HEK293T (cell line): ENCODE measurements at regions not wholly inside any gene's neighbourhood (a gene's known extent, or its start where the extent isn't known, plus 50 kb on each side); places are given as distances from the start of the nearest gene placed in this dataset.

Experiments
- BHLHE40 ChIP-seq: fragments of 450-650 bp; IDR thresholded peaks from 2 replicates; pipeline ENCODE4 v1.6.1; 2016; ENCODE audit warnings: mild to moderate bottlenecking, moderate library complexity, borderline replicate concordance
- CTBP1 ChIP-seq: fragments of 450-650 bp; IDR thresholded peaks from 2 replicates; pipeline ENCODE4 v1.6.1; 2016; ENCODE audit warnings: borderline replicate concordance
- ELF4 ChIP-seq: fragments of 450-650 bp; IDR thresholded peaks from 2 replicates; pipeline ENCODE4 v1.6.1; 2017; ENCODE audit warnings: antibody characterized with exemption
- FOXA1 ChIP-seq: fragments of 450-650 bp; IDR thresholded peaks from 2 replicates; pipeline ENCODE4 v1.6.1; 2016; ENCODE audit warnings: mild to moderate bottlenecking
- FOXK2 ChIP-seq: fragments of 450-650 bp; IDR thresholded peaks from 2 replicates; pipeline ENCODE4 v1.6.1; 2016; ENCODE audit warnings: mild to moderate bottlenecking
- FOXM1 ChIP-seq: fragments of 450-650 bp; IDR thresholded peaks from 2 replicates; pipeline ENCODE4 v1.6.1; 2017; ENCODE audit warnings: mild to moderate bottlenecking, borderline replicate concordance
- HDGF ChIP-seq: fragments of 450-650 bp; IDR thresholded peaks from 2 replicates; pipeline ENCODE4 v1.6.1; 2017; ENCODE audit warnings: antibody characterized with exemption, borderline replicate concordance
- LEF1 ChIP-seq: fragments of 450-650 bp; IDR thresholded peaks from 2 replicates; pipeline ENCODE4 v1.6.1; 2017; ENCODE audit warnings: mild to moderate bottlenecking, borderline replicate concordance
- SP1 ChIP-seq: fragments of 450-650 bp; IDR thresholded peaks from 2 replicates; pipeline ENCODE4 v1.6.1; 2017
- TARDBP ChIP-seq: fragments of 450-650 bp; IDR thresholded peaks from 2 replicates; pipeline ENCODE4 v1.6.1; 2016
- ZNF384 ChIP-seq: fragments of 450-650 bp; IDR thresholded peaks from 2 replicates; pipeline ENCODE4 v1.6.1; 2016

DNA sequence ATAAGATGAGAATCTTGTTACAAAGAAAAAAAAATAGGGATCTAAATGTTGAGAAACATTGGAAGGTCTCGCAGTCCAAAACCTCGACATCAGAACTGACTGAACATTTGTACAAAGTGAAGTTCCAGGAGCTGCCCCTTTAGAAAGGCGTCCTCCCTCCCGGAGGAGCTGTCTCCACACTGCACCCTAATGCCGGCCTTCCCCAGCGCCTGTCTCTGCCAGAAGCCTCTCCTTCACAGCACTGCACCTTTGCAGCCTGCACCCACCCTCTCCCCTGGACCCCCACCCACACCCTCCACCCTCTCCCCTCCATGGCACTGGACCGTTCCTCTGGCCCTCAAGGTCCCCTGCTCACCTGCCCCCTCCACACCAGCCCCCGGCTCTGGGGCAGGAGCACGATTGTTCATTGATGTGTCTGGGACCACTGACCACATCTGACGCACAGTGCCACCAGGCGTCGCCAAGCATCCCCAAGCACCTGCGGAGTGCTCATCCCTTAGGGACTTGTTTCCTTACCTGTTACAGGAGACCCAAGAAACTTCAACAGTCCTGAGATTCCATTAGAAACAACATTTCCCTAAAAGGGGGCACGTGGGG, 90.3 kb upstream of the SNTG2 start:
- TF ChIP-seq TARDBP, result no peak
- no peak for TF ChIP-seq FOXM1
- no peak for TF ChIP-seq ELF4
- TF ChIP-seq ZNF384, result no peak
- TF ChIP-seq LEF1, result no peak
- TF ChIP-seq HDGF, result no peak
- no peak for TF ChIP-seq BHLHE40
- no peak for TF ChIP-seq CTBP1
- TF ChIP-seq FOXK2, result no peak
- no peak for TF ChIP-seq FOXA1
- no peak for TF ChIP-seq SP1
